ENCODE measurements at regions not wholly inside any gene's neighbourhood (a gene's known extent, or its start where the extent isn't known, plus 50 kb on each side); places are given as distances from the start of the nearest gene placed in this dataset.

DNA sequence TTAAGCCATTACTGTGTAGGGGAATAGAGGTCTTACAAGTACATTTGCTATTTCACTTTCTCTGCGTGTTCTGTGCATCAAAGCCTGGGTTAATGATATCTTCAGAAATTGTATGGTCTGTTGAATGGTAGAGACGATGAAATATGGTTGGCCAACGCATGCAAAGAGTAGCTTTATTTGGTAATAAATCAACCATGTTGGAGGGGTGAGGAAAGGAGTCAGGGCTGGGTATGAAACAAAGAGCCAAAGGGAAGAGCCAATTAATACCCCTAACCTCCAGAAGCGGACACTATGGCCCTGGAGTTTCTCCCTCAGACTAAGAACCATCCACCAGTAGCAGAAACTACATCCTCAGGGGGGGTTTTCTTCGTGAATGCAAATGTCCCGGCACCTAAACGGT is 1974.0 kb upstream of the WWC1 start:
- TF ChIP-seq, protein P1, sequence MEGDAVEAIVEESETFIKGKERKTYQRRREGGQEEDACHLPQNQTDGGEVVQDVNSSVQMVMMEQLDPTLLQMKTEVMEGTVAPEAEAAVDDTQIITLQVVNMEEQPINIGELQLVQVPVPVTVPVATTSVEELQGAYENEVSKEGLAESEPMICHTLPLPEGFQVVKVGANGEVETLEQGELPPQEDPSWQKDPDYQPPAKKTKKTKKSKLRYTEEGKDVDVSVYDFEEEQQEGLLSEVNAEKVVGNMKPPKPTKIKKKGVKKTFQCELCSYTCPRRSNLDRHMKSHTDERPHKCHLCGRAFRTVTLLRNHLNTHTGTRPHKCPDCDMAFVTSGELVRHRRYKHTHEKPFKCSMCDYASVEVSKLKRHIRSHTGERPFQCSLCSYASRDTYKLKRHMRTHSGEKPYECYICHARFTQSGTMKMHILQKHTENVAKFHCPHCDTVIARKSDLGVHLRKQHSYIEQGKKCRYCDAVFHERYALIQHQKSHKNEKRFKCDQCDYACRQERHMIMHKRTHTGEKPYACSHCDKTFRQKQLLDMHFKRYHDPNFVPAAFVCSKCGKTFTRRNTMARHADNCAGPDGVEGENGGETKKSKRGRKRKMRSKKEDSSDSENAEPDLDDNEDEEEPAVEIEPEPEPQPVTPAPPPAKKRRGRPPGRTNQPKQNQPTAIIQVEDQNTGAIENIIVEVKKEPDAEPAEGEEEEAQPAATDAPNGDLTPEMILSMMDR (IDR thresholded peaks at IDR 0.05) = no peak
- TF ChIP-seq FOXJ3 (CRISPR knock-in tag; IDR thresholded peaks at IDR 0.05; ENCODE audit: borderline replicate concordance) (no peak), NFYB (CRISPR knock-in tag; conservative IDR thresholded peaks at IDR 0.05; ENCODE audit: low read depth) (no peak)
- TF ChIP-seq, protein P2, sequence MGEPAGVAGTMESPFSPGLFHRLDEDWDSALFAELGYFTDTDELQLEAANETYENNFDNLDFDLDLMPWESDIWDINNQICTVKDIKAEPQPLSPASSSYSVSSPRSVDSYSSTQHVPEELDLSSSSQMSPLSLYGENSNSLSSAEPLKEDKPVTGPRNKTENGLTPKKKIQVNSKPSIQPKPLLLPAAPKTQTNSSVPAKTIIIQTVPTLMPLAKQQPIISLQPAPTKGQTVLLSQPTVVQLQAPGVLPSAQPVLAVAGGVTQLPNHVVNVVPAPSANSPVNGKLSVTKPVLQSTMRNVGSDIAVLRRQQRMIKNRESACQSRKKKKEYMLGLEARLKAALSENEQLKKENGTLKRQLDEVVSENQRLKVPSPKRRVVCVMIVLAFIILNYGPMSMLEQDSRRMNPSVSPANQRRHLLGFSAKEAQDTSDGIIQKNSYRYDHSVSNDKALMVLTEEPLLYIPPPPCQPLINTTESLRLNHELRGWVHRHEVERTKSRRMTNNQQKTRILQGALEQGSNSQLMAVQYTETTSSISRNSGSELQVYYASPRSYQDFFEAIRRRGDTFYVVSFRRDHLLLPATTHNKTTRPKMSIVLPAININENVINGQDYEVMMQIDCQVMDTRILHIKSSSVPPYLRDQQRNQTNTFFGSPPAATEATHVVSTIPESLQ (CRISPR knock-in tag; IDR thresholded peaks at IDR 0.05) = no peak
